NOMO-1 (cell line): ENCODE measurements at regions not wholly inside any gene's neighbourhood (a gene's known extent, or its start where the extent isn't known, plus 50 kb on each side); places are given as distances from the start of the nearest gene placed in this dataset.
"Not testable (repeated sequence)": the region's sequence is repeated elsewhere in the genome, so short reads cannot be mapped to it uniquely, and the experiment has no call there.

Experiments
- DNase-seq, 2 experiments: peaks; one replicate each; lab custom pipeline; 2025; ENCODE audit not compliant: unreplicated experiment in 2 of 2; lab: John Stamatoyannopoulos, UW

DNA sequence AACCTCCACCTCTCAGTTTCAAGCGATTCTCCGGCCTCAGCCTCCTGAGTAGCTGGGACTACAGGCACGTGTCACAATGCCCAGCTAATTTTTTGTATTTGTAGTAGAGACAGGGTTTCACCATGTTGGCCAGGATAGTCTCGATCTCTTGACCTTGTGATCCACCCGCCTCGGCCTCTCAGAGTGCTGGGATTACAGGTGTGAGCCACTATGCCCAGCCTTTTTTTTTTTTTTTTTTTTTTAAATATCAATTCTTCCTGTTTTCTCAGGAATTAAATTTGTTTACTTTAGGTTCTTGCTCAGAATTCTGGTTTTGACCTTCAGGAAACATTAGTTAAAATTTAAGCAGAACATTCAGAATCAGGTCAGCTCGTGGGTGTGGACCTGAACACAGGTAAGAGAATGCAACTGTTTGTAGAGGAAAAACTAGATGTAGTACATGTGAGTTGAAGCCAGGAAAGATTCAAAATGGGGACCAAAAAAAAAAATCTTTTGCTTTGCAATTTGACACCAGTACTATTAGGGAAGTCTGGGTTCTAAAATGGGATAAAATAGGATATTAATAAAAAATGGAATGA lies 65.5 kb upstream of the ERV3-1 start:
- DNase-seq: not testable (repeated sequence)

DNA sequence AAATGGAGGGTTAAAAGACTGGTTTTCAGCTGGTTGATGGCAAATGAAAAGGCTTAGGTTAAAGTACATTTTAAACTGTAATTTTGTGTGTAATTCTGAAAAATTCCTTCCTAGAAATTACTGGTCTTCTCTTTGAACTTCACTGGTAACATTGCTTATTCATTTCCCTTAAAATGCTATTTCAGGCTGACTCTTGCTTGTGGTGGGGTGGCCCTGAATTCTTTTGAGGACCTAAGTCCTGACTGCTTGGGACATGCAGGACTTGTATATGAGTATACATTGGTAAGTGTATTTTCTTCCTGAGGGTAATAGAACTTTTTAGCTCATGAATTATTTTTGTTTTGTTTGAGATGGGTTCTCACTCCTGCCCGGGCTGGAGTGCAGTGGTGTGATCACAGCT lies 63.0 kb upstream of the ERV3-1 start:
- not testable (repeated sequence) for DNase-seq

DNA sequence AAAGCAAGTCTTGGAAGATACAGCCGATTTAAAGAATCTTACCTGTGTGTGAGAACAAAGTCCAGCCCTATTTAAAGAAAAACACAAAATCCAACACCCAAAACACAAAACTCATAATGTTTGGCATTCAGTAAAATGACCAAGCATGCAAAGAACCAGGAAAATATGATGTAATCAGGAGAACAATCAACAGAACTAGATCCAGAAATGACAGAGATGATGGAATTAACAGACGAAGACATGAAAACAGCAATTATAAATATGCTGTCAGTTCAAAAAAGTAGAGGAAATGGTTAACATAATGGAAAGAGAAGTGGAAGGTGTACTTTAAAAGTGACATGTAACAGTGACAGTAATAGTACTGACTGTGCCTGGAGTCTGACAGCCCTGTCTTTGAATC lies 56.1 kb upstream of the ERV3-1 start:
- DNase-seq: not testable (repeated sequence)

DNA sequence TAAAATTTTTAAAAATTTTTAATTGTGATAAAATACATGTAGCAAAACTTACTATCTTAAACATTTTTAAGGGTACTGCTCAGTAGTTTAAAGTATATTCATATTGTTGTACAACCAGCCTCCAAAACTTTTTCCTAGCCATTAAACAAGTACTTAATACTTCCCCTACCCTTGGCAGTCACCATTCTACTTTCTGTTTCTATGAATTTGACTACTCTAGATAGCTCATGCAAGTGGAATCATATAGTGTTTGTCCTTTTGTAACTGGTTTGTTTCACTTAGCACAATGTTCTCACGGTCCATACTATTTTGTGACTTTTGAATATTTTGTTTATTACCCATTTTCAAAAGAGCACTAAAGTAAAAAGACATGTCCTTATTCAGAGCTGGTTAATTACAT lies 52.8 kb upstream of the ERV3-1 start:
- not testable (repeated sequence) for DNase-seq
